NCI-H2081 treated with DMSO at 0.1 percent for 48 hours (cell line): ENCODE measurements at regions not wholly inside any gene's neighbourhood (a gene's known extent, or its start where the extent isn't known, plus 50 kb on each side); places are given as distances from the start of the nearest gene placed in this dataset.
"Not testable (repeated sequence)": the region's sequence is repeated elsewhere in the genome, so short reads cannot be mapped to it uniquely, and the experiment has no call there.

Source experiments
- DNase-seq: peaks from one replicate; lab custom pipeline; 2025; lab: John Stamatoyannopoulos, UW

- DNase-seq: not testable (repeated sequence)
Measured at GRCh38 chr3:56924700-56925099, 123.0 kb upstream of the ARHGEF3 start.

GRCh38 chr3:56923526-56924224, 121.9 kb upstream of the ARHGEF3 start:
- DNase-seq: no peak

GRCh38 chr3:56921573-56922453, 120.1 kb upstream of the ARHGEF3 start:
- DNase-seq: no peak

- DNase-seq: no peak
Measured at GRCh38 chr3:56919797-56920195, 118.0 kb upstream of the ARHGEF3 start.

GRCh38 chr3:56919137-56919796, 117.5 kb upstream of the ARHGEF3 start:
- no peak for DNase-seq

DNA sequence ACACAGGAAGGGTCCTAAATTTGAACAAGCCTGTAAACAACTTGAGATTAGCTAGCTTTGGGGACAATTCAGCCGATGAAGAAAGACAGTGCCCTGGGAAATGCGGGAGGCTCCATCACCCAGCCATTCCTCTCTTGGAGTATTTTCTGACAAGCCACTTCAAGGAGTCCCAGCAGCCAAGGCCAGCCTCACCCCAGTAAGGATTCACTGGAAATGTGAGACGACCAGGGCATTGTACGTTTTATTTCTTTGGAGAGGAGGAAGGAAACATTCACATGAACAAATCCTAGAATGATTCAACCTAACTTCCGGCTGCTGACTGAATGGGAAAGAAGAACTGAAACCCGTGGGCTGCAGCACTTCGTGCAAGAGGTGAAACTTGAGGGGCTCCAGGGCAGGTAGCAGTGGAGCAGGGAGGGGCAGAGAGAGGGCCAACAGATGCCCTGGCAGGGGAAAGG, 116.4 kb upstream of the ARHGEF3 start:
- DNase-seq: no peak

DNA sequence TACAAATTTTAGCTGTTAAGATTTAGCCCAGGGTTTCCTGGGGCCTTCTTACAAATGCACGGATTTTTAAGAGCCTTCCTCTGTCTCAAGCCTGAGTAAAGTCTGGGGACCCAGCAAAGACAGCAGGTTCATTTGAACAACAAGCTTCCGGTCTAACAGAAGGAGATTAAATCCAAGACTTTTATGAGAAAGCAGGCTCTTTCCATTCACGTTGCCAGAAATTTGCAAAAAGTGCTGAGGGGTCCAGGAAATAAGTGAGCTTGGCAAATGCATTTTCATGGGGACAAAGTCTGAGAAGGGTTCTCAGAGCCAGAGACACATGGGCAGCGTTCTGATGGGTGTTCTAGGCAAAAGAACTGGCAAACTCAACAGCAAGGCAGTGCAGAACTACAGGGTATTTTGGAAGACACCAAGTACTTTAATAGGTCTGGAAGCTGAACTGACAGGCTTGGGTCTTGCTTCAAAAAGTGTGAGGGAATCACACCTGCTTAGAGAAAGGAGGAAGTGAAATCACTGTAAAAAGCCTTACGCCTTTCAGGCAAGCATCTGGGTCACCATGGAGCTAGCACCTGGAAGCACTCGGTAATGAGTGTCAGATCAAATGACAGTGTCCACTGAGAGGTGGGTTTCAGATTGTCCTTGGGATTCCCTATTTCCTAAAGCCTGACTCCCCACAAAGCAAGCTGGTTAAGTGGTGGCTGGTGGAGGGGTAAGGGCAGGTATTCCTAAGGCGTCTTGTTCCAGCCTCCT, 115.8 kb upstream of the ARHGEF3 start:
- DNase-seq: no peak

DNA sequence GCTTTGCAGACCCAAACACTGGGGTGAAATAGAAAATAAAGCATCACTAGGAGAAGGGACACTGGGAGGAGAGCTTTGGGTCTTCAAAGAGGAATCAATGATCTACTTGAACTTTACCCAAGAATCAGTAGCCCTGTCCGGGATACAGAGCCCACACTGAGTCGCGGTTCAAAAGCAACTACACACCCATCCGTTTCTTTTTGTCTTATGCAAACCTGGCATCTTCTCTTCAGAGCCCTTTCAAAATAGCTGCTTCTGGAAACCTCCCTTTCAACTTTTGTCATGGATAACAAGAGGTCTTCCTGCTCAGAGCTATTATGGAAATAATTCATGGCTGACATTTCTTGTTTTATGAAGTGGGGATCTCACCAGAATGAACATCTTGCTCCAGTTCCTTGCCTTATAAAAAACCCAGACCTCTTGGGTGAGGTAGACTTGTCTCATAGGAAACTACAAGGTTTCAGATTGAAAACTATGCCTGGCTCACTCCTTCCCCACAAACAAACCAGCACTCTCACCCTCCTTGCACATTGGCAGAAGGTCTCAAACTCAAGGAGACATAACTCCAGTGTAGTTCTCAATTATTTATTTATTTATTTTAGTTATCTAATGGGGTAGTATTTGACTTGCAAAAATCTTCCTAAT, 115.1 kb upstream of the ARHGEF3 start:
- no peak for DNase-seq

GRCh38 chr3:56915966-56916586, 114.3 kb upstream of the ARHGEF3 start:
- DNase-seq: no peak

DNA sequence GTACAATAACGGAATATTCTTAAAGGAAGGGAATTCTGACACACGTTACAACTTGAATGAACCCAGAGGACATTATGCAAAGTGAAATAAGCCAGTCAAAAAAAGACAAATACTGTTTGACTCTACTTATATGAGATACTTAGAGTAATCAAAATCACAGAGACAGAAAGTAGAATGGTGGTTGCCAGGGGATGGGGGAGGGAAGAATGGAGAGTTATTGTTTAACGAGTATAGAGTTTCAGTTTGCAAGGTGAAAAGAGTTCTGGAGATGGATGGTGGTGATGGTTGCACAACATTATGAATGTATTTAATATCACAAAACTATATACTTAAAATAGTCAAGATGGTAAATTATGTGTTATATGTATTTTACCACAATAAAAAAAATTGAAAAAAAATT, 112.9 kb upstream of the ARHGEF3 start:
- DNase-seq: no peak

DNA sequence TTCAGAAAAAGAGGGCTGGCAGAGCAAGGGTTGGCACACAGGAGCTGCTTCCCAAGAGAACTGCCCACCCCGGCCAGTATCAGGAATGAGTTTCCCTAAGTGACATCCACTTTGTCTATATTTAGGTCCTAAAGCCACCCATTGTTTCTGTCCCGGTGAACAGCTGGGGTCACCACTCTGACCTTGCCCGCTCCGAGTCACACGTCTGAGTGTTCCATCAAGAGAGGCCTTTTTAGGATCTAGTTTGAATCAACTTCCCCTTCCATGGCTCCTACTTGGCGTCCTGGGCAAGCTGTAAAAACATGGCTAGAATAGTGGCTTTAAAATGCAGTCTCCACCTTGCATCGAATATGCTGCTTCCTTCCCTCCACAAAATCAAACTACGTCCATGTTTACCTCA, 109.6 kb upstream of the ARHGEF3 start:
- no peak for DNase-seq

DNA sequence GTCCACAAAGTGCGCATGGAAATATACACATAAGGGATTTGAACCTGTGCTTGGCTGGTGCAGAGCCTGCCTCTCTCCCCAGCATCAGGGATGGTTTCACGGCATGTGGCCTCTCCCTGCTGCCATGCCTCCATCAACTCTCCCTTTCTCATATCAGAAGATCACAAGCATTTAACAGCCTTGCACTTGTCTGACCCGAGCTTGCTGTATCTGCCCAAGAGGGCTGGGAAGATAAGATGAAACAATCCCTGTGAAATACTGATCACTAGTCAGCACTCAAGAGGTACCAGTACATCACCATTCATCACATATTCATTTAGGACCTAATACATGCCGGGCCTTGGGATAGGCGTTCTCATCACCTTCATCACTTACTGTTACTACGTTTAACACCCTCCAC, 107.6 kb upstream of the ARHGEF3 start:
- no peak for DNase-seq

- no peak for DNase-seq
Measured at GRCh38 chr3:56908004-56908403, 106.3 kb upstream of the ARHGEF3 start.

- DNase-seq: no peak
Measured at GRCh38 chr3:56904552-56905215, 102.9 kb upstream of the ARHGEF3 start.

DNA sequence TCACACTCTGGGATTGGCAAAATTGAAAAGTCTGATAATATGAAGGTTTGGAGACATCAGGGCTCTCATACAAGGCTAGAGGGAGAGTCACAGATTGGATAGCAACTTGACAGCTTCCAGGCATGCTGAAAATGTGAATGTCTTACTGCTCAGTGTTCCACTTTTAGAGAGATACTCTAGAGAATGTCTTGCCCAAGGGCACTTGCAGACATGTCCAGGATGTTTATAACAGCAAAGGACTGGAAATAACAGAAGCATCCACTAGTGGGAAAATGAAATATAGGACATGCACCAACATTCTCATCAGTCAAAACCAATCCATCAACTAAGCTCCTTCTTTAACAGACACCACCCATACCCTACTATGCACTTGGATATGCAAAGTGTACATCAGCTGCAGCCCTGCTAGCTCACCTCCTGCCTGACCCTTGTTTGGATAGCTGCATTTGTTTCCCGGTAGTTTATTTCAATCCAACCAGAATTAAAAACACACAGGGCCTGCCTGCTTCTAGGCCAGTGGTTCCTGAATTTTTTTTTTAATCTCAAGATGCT, 101.6 kb upstream of the ARHGEF3 start:
- DNase-seq: no peak

DNA sequence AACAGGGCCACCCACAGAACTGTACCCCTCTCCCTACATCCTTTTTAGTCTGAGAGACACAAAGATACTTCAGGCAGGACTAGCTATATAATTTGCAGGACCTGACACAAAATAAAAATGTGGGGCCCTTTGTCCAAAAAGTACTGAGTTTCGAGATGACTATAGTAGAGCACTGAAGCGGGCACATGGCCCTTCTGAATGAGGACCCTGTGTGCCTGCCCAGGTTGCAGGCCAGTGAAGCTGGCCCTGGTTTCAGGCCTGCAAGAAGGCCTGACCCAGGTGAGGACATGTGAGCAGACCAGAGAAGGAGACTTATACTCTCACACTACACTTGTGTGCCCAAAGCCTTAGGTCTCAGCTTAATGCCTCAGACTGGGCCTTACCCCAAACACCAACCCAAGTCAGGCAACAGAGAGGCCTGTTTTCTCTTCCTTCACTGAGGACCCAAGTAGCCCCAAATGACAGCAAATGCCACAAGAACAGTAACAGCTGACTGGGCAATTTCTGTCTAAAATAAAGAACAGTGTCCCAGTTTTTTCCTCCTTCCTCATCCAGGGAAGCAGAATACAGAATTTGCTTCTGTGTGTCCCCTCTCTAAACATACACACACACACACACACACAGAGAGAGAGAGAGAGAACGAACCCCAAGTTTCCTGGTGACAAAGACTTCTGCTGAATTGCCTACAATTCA, 100.9 kb upstream of the ARHGEF3 start:
- no peak for DNase-seq

- no peak for DNase-seq
Measured at GRCh38 chr3:56900801-56901200, 99.1 kb upstream of the ARHGEF3 start.

DNA sequence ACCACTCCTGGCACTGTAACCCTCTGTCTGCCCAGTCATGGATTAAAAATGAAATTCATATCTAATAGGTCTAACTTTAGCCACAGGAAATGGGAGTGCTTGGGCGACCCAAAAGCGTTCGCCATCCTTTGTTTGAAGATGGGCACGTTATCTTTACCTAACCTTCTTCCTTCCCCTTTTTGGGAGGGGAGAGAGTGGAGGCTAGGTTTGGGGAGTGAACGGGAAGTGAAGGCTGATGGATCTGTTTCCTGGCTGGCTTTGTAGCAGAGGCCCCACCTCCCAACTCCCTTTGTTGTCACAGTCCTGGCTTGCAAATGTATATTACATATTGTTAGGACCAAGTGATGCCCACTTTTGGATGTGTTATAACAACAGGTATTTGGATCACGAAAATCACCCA, 98.1 kb upstream of the ARHGEF3 start:
- DNase-seq: no peak

DNA sequence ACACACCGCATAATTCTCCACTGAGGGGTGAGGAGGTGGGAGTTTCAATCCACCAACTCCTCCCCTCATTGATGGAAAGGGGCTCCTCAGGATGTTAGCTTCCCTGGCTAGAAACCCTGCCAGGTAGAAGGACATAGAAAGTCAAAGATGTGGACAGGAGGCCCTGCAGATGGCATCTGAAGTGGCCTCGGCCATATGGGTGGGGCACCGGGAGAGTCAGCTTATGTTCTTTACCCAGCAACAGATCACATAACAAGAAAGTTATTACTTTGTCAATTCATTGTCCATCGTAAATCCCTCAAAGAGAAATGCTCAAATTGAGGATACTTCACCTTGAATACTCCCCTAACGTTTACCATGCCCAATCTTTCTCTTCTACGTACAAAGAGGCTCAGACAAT, 97.3 kb upstream of the ARHGEF3 start:
- no peak for DNase-seq

GRCh38 chr3:56896357-56896756, 94.6 kb upstream of the ARHGEF3 start:
- DNase-seq: no peak
